B cell (primary cell): ENCODE measurements at regions not wholly inside any gene's neighbourhood (a gene's known extent, or its start where the extent isn't known, plus 50 kb on each side); places are given as distances from the start of the nearest gene placed in this dataset.

Source experiments
- CTCF ChIP-seq: fragments of 200-600 bp; IDR thresholded peaks from one replicate; pipeline ENCODE4 v1.8.0; 2022; ENCODE audit warnings: antibody characterized with exemption, mild to moderate bottlenecking
- EZH2 ChIP-seq: IDR thresholded peaks from 2 replicates; pipeline ENCODE4 v1.6.1; 2012; ENCODE audit warnings: borderline replicate concordance, low read depth, mild to moderate bottlenecking, moderate library complexity, low read length; ENCODE audit not compliant: insufficient read depth, poor library complexity, severe bottlenecking

- TF ChIP-seq EZH2 (no peak), CTCF (no peak)
These were observed 73.9 kb upstream of the TAF9B start for GRCh38 chrX:78213331-78213730.
